ENCODE measurements at regions not wholly inside any gene's neighbourhood (a gene's known extent, or its start where the extent isn't known, plus 50 kb on each side); places are given as distances from the start of the nearest gene placed in this dataset.

GRCh38 chr17:79168486-79169055 is 93.9 kb downstream of the ENGASE start:
- no peak for DNase-seq (ENCODE audit: low spot score)

GRCh38 chr17:79167486-79167885 is 92.9 kb downstream of the ENGASE start:
- no peak for DNase-seq (ENCODE audit: low spot score)

- DNase-seq (ENCODE audit: low spot score), result no peak
Observed at GRCh38 chr17:79165756-79166473, 91.3 kb downstream of the ENGASE start.

DNA sequence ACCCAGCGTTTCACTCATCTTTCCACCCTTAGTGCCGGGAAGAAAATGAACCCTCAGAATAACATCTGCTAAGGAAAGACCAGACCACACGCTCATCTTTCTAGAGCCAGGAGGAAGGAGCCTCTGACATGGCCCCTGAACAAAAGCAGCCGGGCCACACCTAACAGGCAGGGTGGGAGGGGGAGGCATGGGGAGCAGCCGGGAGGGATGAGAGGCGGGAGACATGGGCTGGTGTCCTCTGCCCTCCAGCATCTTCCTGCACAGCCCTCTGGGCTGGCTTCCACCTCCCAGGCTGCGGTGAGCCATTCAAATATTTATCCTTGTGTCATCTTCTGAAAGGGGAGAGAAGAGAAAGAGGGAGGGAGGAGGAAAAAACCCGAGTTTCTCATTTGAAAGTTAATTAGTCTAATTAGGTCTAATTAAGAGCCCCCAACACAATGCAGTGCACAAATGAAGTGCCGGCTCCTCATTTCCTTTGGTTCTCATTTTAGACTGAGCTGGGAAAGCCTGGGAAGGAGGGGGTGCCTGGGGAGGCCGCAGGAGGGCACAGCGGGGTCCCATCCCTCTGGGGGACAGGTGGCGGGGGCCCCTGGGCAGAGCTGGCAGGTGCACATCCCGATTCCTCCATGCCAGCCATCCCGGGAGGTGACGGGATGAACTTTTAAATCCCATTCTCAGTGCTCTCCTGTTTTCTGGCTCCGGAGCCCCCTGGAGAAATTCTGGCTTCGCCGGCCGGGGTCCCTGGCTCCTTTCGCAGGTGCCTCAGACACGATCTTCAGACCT is 90.5 kb downstream of the ENGASE start:
- DNase-seq (ENCODE audit: low spot score), result no peak

- DNase-seq (ENCODE audit: low spot score), result no peak
Observed at GRCh38 chr17:79164408-79164807, 89.8 kb downstream of the ENGASE start.

DNA sequence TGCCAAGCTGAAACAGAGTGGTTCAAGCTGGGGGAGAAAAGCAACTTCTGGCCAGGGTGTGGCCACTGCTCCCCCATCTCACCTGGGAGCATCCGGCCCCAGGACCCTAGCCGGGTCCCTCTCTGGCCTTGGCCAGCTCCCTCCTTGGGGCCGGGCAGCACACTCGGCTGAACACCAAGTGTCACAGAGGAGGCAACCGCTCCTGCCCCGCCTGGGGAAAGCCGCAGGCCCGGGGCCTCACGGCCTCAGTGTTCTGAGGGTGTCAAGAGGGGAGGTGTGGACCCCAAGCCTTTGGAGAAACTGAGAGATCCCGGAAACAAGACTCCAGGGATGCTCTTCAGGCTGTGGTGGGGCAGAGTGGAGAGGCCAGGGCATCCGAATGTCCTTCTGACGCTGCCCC is 88.4 kb downstream of the ENGASE start:
- no peak for DNase-seq (ENCODE audit: low spot score)

DNA sequence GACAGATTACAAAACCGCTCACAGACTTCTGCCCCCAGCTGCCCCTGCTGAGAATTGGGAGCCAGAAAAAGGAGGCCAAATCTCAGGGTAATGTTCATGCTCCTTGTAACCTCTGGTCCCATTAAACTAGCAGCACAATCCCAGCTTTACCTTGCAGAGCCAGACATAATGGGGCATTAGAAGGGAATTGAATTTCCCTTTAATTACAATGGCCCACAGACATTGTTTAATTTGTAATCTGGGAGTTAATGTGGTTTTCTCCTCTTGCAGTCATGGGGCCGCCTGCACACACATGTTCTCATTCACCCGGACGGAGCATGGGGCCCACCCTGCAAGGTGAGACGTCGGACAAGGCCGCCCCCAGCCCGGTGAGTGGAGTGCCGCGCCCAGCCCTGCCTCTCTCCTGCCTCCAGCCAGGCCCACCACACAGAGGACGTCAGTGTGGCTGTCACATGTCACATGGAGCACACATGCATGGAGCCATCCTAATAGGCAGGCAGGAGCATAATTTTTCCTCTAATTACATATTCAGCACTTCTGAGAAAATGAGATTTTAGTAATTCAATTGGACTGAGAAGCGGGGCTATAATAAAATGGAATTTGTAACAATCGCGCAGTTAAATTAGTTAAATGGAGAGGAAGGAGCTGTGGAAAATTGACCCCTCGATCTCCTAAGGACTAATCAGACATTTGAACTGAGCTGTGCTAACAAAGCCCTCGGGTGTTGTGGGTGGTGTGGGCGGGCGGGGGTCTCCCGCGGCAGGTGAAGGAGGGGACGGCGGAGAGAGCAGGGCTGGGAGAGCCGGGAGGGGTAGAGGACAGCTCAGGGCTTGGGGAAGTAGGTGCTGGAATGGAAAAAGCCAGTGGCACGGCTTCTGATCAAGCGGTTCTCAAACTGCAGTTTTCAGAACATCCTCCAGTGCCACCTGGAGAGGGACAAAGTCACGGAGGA is 87.7 kb downstream of the ENGASE start:
- no peak for DNase-seq (ENCODE audit: low spot score)

- no peak for DNase-seq (ENCODE audit: low spot score)
Observed at GRCh38 chr17:79160980-79161636, 86.5 kb downstream of the ENGASE start.

- DNase-seq (ENCODE audit: low spot score), result no peak
Observed at GRCh38 chr17:79159926-79160325, 85.3 kb downstream of the ENGASE start.

- DNase-seq (ENCODE audit: low spot score), result no peak
Observed at GRCh38 chr17:79159471-79159870, 84.8 kb downstream of the ENGASE start.

DNA sequence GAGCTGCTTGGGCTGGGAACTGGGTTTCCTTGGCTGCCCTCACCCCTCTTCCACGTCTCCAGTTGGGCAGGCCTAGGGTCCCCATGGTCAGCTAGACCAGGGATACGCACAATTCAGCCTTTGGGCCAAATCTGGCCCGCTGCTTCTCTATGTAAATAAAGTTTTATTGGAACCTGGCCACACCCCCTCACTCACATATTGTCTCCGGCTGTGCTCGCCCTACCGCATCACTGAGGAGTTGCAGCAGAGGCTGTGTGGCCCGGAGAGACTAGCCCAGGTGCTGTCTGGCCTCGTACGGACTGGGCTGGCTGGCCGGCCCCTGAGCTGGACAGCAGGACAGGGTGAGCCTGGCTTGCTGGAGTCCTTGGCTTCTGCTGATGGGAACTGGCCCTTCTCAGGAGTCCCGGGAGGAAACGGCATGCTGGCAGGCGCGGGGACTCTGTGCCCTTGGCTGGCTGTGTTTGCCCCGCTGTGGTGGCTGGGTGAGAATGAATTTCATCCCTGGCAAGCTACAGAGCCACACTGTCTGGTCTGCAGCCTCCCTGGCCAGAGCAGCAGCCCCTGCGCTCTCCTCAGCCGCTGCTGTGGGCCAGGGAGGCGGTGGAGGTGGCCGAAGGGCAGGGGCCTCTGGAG is 82.0 kb downstream of the ENGASE start:
- no peak for DNase-seq (ENCODE audit: low spot score)

DNA sequence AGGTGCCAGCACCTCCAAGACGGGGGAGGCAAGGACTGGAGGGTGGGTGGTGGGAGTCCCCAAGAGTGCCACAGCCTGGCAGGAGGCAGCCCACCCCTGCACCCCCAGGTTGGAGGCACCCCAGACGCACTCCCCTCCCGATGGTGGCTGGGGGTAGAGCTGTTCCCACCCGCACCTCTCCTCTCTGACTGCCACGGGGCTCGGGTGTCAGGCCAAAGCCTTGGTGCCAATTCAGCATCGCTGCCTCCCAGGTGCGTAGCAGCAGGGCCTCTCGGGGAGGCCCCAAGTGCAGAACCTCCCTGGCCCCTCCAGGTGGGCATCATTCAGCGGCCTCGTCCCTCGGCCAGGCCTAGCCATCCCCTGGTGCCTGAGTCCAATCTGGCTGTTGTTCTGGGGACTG is 81.1 kb downstream of the ENGASE start:
- no peak for DNase-seq (ENCODE audit: low spot score)

DNA sequence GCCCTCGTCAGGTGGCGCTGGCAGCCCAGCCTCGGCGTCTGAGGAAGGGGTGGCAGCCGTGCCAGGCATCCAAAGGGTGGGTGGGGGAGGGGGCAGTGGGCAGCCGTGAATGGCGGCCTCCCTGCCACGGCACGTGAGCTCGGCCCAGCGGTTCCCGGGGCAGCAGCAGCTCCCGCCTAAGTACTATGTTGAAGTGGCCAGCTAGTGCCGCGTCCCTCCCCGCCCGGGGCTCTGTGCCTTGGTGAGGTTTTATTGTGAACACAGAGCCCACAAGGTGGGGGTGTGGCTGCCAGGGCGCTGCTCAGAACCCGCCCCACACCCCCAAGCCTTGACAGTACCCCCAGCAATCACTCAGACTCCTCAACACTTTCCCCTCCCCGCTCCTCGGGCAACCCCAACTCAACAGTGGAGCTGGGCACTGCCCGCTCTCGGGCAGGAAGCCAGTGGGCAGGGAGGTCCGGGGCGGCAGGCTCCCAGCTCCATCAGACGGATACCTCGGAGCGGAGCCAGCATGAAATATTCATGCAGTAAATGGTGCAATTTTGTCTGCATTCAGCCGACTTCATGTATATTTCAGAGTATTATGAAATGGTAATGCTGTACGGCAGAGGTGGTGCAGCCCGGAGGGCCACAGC is 80.4 kb downstream of the ENGASE start:
- DNase-seq (ENCODE audit: low spot score), result no peak

DNA sequence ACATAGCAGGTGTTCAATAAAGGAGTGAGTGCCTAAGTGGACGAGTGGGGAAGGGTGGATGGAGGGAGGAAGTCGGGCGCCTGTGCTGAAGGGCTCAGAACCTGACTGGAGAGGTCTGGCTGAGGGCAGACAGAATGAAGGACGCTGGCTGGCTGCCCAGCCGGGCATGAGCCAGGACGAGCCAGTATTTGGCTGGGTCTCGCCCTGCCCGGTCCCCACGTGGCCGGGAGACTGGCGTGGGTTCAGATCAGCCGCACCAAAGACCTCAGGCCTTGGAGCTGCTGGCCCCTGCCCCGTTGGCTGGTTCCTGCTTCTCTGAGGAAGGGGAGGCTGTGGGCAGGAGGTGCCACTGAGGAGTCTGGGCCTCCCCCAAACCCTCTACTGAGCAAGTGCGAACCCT is 79.8 kb downstream of the ENGASE start:
- DNase-seq (ENCODE audit: low spot score), result no peak

DNA sequence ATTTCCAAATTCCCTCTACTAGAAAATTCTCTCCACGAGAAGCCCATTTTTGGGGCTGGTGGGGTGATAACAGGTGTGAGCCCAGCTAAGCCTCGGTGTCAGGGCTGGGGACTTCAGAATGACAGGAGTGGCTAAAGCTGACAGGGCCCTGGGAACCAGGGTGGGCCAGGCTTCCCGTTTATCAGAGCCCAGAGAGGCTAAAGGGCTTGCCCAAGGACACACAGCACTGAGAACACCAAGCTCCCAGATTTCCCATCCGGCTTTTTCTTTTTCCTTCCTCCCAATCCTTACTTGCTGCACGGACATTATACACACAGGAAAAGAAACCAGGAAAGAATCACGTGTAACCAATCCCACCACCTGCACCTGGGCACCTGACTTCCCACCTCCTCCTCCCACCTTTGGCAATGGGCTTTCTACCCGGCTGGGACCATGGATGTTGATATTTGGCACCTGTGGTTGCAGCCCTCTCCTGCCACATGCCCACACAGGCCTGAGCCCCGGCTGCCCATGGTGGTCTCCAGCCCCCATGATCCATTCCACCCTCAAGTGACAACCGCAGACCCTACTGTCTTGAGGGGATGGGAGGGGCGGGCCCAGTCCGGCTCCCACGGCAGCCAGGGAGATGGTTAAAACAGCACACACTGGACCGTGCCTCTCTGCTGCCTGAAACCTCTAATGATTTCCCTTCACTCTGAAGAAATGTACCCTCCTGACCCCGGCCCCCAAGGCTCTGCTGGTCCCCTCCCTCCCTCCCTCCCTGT is 78.9 kb downstream of the ENGASE start:
- DNase-seq (ENCODE audit: low spot score), result no peak

- no peak for DNase-seq (ENCODE audit: low spot score)
Observed at GRCh38 chr17:79152636-79153035, 78.0 kb downstream of the ENGASE start.

DNA sequence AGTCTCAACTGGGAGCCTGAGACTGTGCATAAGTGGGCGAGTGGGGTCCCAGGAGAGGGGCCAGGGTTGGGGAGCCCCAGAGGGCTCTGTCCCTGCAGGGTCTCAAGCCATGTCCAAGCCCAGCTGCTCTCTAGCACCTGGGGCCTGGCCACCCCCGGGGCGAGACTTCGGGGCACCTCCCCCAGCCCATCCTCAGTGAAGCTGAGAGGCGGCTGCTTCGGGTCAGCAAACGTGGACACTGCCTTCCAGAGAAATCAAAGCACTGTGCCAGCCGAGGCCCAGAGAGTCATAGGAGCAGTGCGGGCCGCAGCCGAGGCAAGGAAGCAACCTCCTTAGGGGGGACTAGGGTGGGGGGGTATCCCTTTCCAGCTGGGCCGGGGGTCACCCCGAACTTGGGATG is 77.5 kb downstream of the ENGASE start:
- no peak for DNase-seq (ENCODE audit: low spot score)

DNA sequence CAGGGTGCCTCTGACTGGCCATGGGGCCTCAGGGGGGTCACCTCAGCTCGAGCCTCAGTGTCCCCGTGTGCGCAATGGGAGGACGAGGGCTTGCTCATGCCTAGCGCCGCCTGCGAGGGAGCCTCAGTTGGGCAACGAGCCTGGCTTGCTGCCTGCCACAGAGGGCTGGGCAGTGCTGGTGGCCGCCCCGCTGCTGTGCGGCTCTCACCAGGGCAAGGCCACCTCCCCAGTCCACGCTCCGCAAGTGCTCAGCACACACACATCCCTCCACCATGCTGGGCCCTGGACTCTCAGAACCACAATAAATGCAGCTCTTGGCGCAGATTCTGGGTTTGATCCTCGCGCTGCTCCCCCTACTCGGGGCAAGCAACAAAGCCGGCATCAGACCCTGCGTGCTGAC is 76.2 kb downstream of the ENGASE start:
- no peak for DNase-seq (ENCODE audit: low spot score)

DNA sequence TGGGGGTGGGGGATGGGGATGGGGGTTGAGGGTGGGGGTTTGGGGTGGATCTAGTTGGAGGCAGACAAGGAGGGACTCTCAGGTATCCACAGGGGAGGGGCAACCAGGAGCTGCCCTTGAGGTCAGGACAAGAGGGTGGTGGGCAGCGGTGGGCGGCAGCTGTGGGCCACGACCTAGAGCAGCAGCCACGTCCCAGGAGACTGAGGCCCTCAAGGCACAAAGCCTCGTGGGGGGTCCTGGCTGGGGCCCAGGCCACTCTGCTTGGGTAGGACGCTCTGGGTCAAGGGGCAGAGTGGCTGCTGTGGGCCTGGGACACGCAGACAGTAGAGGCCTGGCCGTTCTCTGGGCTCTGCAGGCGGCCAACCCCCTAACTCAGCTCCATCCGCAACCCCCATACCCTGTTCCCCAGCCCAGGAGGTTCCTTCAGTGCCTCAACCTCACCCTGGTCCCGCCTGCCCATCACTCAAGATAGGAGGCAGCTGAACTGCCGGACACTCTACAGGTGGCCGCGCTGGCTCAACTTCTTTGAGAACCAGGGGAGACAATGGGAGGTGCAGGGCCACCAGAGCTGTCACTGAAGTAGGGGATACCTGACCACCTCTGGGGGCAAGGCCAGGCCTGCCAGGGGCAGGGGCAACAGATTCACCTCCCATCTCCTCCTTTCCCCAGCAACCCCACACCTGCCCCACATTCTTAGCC is 75.6 kb downstream of the ENGASE start:
- DNase-seq (ENCODE audit: low spot score), result no peak
